Neural cell (in vitro differentiated cells): ENCODE measurements at regions not wholly inside any gene's neighbourhood (a gene's known extent, or its start where the extent isn't known, plus 50 kb on each side); places are given as distances from the start of the nearest gene placed in this dataset.
"Not testable (repeated sequence)": the region's sequence is repeated elsewhere in the genome, so short reads cannot be mapped to it uniquely, and the experiment has no call there.

Experiments used
- H2AFZ ChIP-seq: fragments of 200-600, 300-800 bp; sonication (generic), shearing (Covaris generic); 2 replicates; pipeline ENCODE4 v1.6.0; 2014; ENCODE audit warnings: low read depth, mild to moderate bottlenecking, antibody characterized with exemption, low read length, moderate library complexity
- H3F3A ChIP-seq: fragments of 200-600 bp; shearing (Covaris generic); 2 replicates; pipeline ENCODE4 v1.6.1; 2016; ENCODE audit warnings: mild to moderate bottlenecking, moderate library complexity, mixed read lengths, antibody characterized with exemption, low read length; ENCODE audit not compliant: insufficient read depth, poor library complexity, severe bottlenecking
- H3K27ac ChIP-seq: fragments of 200-600, 300-800 bp; sonication (generic), shearing (Covaris generic); 2 replicates; pipeline ENCODE4 v1.5.1; 2014; ENCODE audit warnings: mild to moderate bottlenecking, low read length, moderate library complexity
- H3K27me3 ChIP-seq: fragments of 300-800, 200-600 bp; sonication (generic), shearing (Covaris generic); 2 replicates; pipeline ENCODE4 v1.6.0; 2014; ENCODE audit warnings: mild to moderate bottlenecking, low read depth, low read length, moderate library complexity; ENCODE audit not compliant: insufficient read depth
- H3K36me3 ChIP-seq: fragments of 300-800, 200-600 bp; sonication (generic), shearing (Covaris generic); 2 replicates; pipeline ENCODE4 v1.5.1; 2014; ENCODE audit warnings: mild to moderate bottlenecking, antibody characterized with exemption, low read length, moderate library complexity; ENCODE audit not compliant: insufficient read depth
- H3K4me2 ChIP-seq: fragments of 300-800, 200-600 bp; sonication (generic), shearing (Covaris generic); 2 replicates; pipeline ENCODE4 v1.6.0; 2014; ENCODE audit warnings: mild to moderate bottlenecking, low read length
- H3K4me3 ChIP-seq: fragments of 300-800, 200-600 bp; sonication (generic), shearing (Covaris generic); 2 replicates; pipeline ENCODE4 v1.5.1; 2014; ENCODE audit warnings: mild to moderate bottlenecking, low read length, moderate library complexity
- H3K79me2 ChIP-seq: fragments of 200-600 bp; shearing (Covaris generic); replicated peaks from 2 replicates; pipeline ENCODE4 v1.6.0; 2014; ENCODE audit warnings: mild to moderate bottlenecking, low read length, moderate library complexity; ENCODE audit not compliant: insufficient read depth
- H3K9ac ChIP-seq: fragments of 300-800, 200-600 bp; sonication (generic), shearing (Covaris generic); 2 replicates; pipeline ENCODE4 v1.6.1; 2016; ENCODE audit warnings: mild to moderate bottlenecking, low read length, mixed read lengths
- H3K9me2 ChIP-seq: fragments of 200-600 bp; shearing (Covaris generic); 2 replicates; pipeline ENCODE4 v1.6.1; 2016; ENCODE audit warnings: mild to moderate bottlenecking, low read length, mixed read lengths; ENCODE audit not compliant: insufficient read depth
- H3K9me3 ChIP-seq: fragments of 200-600, 300-800 bp; sonication (generic), shearing (Covaris generic); 2 replicates; pipeline ENCODE4 v1.6.1; 2016; ENCODE audit warnings: mild to moderate bottlenecking, mixed run types, low read length, moderate library complexity, mixed read lengths
- H4K20me1 ChIP-seq: fragments of 200-600 bp; shearing (Covaris generic); 2 replicates; pipeline ENCODE4 v1.6.1; 2016; ENCODE audit warnings: mild to moderate bottlenecking, mixed run types; ENCODE audit not compliant: insufficient read depth
- CTCF ChIP-seq: fragments of 450-650 bp; IDR thresholded peaks from 2 replicates; pipeline ENCODE4 v1.5.1; 2014; ENCODE audit warnings: antibody characterized with exemption, mild to moderate bottlenecking, moderate library complexity; ENCODE audit not compliant: poor library complexity, severe bottlenecking
- EP300 ChIP-seq: fragments of 450-650 bp; conservative IDR thresholded peaks from 2 replicates; pipeline ENCODE4 v1.6.1; 2014; ENCODE audit warnings: antibody characterized with exemption, mild to moderate bottlenecking, moderate library complexity; ENCODE audit not compliant: poor library complexity, severe bottlenecking
- EZH2 ChIP-seq: fragments of 200-600, 300-800 bp; shearing (Covaris generic), sonication (generic); IDR thresholded peaks from 2 replicates; pipeline ENCODE4 v1.6.1; 2014; ENCODE audit warnings: antibody characterized with exemption, low read length, borderline replicate concordance, mild to moderate bottlenecking; ENCODE audit not compliant: insufficient read depth, poor library complexity, severe bottlenecking
- MXI1 ChIP-seq: fragments of 450-650 bp; conservative IDR thresholded peaks from 2 replicates; pipeline ENCODE4 v1.6.1; 2014; ENCODE audit warnings: antibody characterized with exemption, mild to moderate bottlenecking; ENCODE audit not compliant: poor library complexity, severe bottlenecking
- POLR2AphosphoS5 ChIP-seq: IDR thresholded peaks from 2 replicates; pipeline ENCODE4 v1.6.1; 2012
- RAD21 ChIP-seq: fragments of 450-650 bp; conservative IDR thresholded peaks from 2 replicates; pipeline ENCODE4 v1.6.1; 2014; ENCODE audit warnings: antibody characterized with exemption, mild to moderate bottlenecking, moderate library complexity
- REST ChIP-seq: IDR thresholded peaks from 2 replicates; pipeline ENCODE4 v1.6.1; 2012; ENCODE audit warnings: borderline replicate concordance
- SMC3 ChIP-seq: fragments of 450-650 bp; conservative IDR thresholded peaks from 2 replicates; pipeline ENCODE4 v1.6.1; 2014; ENCODE audit warnings: antibody characterized with exemption, mild to moderate bottlenecking, moderate library complexity; ENCODE audit not compliant: poor library complexity
- TAF1 ChIP-seq: IDR thresholded peaks from 2 replicates; pipeline ENCODE4 v1.6.1; 2012; ENCODE audit warnings: low read depth

- Histone ChIP-seq H3K4me3 (no peak overlapping the region), H2AFZ (no peak overlapping the region), H3K4me2 (no peak overlapping the region), H3F3A (no peaks in the 10 kb centered on the region), H3K9me2 (no peaks in the 10 kb centered on the region), H3K36me3 (no peaks in the 10 kb centered on the region), H3K27me3 (no peaks in the 10 kb centered on the region), H3K79me2 (no peaks in the 10 kb centered on the region), H3K9ac (no peak overlapping the region), H4K20me1 (no peaks in the 10 kb centered on the region), H3K9me3 (no peaks in the 10 kb centered on the region), H3K27ac (no peak overlapping the region)
- TF ChIP-seq SMC3 = no peak
- no peak for TF ChIP-seq POLR2AphosphoS5
- no peak for TF ChIP-seq CTCF
- TF ChIP-seq EZH2 = no peak
- no peak for TF ChIP-seq TAF1
- no peak for TF ChIP-seq RAD21
- TF ChIP-seq REST = no peak
- TF ChIP-seq EP300 = no peak
Observed at GRCh38 chr3:181935915-181936314, 224.2 kb downstream of the SOX2 start.

- Histone ChIP-seq H3K9me3 (no peaks in the 10 kb centered on the region), H3K9ac (no peak overlapping the region), H3F3A (no peaks in the 10 kb centered on the region), H3K27ac (no peak overlapping the region), H3K79me2 (no peaks in the 10 kb centered on the region), H2AFZ (no peak overlapping the region), H4K20me1 (no peaks in the 10 kb centered on the region), H3K9me2 (no peaks in the 10 kb centered on the region), H3K36me3 (no peaks in the 10 kb centered on the region), H3K27me3 (no peaks in the 10 kb centered on the region), H3K4me2 (no peak overlapping the region), H3K4me3 (no peak overlapping the region)
- TF ChIP-seq RAD21 (no peak), CTCF (no peak), MXI1 (no peak), REST (no peak), EZH2 (no peak), POLR2AphosphoS5 (no peak)
Observed at GRCh38 chr3:181936774-181937173, 225.0 kb downstream of the SOX2 start.

GRCh38 chr3:181938580-181938979 lies 226.9 kb downstream of the SOX2 start:
- H3K9me3 ChIP-seq, H3K4me3 ChIP-seq, H3K27me3 ChIP-seq, H3K36me3 ChIP-seq, H3K79me2 ChIP-seq, H3K27ac ChIP-seq, H3K4me2 ChIP-seq, H2AFZ ChIP-seq, H3K9ac ChIP-seq, H3F3A ChIP-seq, H3K9me2 ChIP-seq, H4K20me1 ChIP-seq: not testable (repeated sequence)
